K562 (cell line): ENCODE measurements at regions not wholly inside any gene's neighbourhood (a gene's known extent, or its start where the extent isn't known, plus 50 kb on each side); places are given as distances from the start of the nearest gene placed in this dataset.
A peak's percentile ranks its signal among the peaks of the same experiment; 100 is the strongest.

Experiments used
- ARID2 ChIP-seq: fragments of 450-650 bp; IDR thresholded peaks from 2 replicates; pipeline ENCODE4 v1.6.1; 2017; ENCODE audit warnings: antibody characterized with exemption, mild to moderate bottlenecking
- ATF4 ChIP-seq: fragments of 450-650 bp; formaldehyde crosslinking; IDR thresholded peaks from 2 replicates; pipeline ENCODE4 v1.4.0; 2022; ENCODE audit warnings: mild to moderate bottlenecking, moderate library complexity
- BHLHE40 ChIP-seq: IDR thresholded peaks from 2 replicates; pipeline ENCODE4 v1.6.1; 2011; ENCODE audit warnings: low read length, improper control_type of control experiment
- CHD2 ChIP-seq: IDR thresholded peaks from 2 replicates; pipeline ENCODE4 v1.6.1; 2011; ENCODE audit warnings: low read depth, low read length
- E2F8 ChIP-seq: fragments of 450-650 bp; IDR thresholded peaks from 2 replicates; pipeline ENCODE4 v1.7.1; 2018; ENCODE audit warnings: mild to moderate bottlenecking, low read depth; ENCODE audit not compliant: partially characterized antibody
- MEIS2 ChIP-seq: fragments of 450-650 bp; IDR thresholded peaks from 2 replicates; pipeline ENCODE4 v1.6.1; 2014; ENCODE audit warnings: mild to moderate bottlenecking; ENCODE audit not compliant: partially characterized antibody
- MLLT1 ChIP-seq, 2 experiments: fragments of 450-650 bp; IDR thresholded peaks; 2 replicates each; pipeline ENCODE4 v1.6.1; 2016
- NBN ChIP-seq: fragments of 450-650 bp; IDR thresholded peaks from 2 replicates; pipeline ENCODE4 v1.6.1; 2016; ENCODE audit warnings: low read depth, mild to moderate bottlenecking
- NR2F6 ChIP-seq: fragments of 450-650 bp; formaldehyde crosslinking; IDR thresholded peaks from 2 replicates; pipeline ENCODE4 v1.4.0; 2020; ENCODE audit warnings: mild to moderate bottlenecking
- RBM17 ChIP-seq: fragments of 200-400 bp; formaldehyde crosslinking; IDR thresholded peaks from 2 replicates; pipeline ENCODE4 v1.6.1; 2017; ENCODE audit warnings: low read depth, mild to moderate bottlenecking, low read length, borderline replicate concordance
- TBL1XR1 ChIP-seq, 2 experiments: IDR thresholded peaks; 2 replicates each; pipeline ENCODE4 v1.6.1; 2012; ENCODE audit warnings: improper control_type of control experiment in 2 of 2, low read length in 2 of 2, mild to moderate bottlenecking in 1 of 2
- THAP12 ChIP-seq: fragments of 250-450 bp; sonication (Bioruptor Pico); IDR thresholded peaks from 2 replicates; pipeline ENCODE4 v1.9.0; 2021; ENCODE audit warnings: mild to moderate bottlenecking, inconsistent platforms
- THRAP3 ChIP-seq: fragments of 450-650 bp; IDR thresholded peaks from 2 replicates; pipeline ENCODE4 v1.6.1; 2016; ENCODE audit warnings: mild to moderate bottlenecking, inconsistent platforms, borderline replicate concordance
- XRCC3 ChIP-seq: fragments of 450-650 bp; IDR thresholded peaks from 2 replicates; pipeline ENCODE4 v1.6.1; 2017; ENCODE audit warnings: mild to moderate bottlenecking, moderate library complexity
- XRCC5 ChIP-seq: fragments of 200-400 bp; formaldehyde crosslinking; IDR thresholded peaks from 2 replicates; pipeline ENCODE4 v1.6.1; 2017; ENCODE audit warnings: low read depth, mild to moderate bottlenecking, low read length
- YBX1 ChIP-seq: fragments of 450-650 bp; IDR thresholded peaks from 2 replicates; pipeline ENCODE4 v1.7.1; 2016; ENCODE audit warnings: mild to moderate bottlenecking
- ZFP1 ChIP-seq: fragments of 450-650 bp; formaldehyde crosslinking; IDR thresholded peaks from 2 replicates; pipeline ENCODE4 v1.4.0; 2020; ENCODE audit warnings: mild to moderate bottlenecking, mixed read lengths
- ZNF277 ChIP-seq: fragments of 250-450 bp; sonication (Bioruptor Pico); IDR thresholded peaks from 2 replicates; pipeline ENCODE4 v1.8.0; 2022; ENCODE audit warnings: inconsistent platforms, mild to moderate bottlenecking, moderate library complexity, borderline replicate concordance
- ZNF551 ChIP-seq: fragments of 250-450 bp; sonication (Bioruptor Pico); IDR thresholded peaks from 2 replicates; pipeline ENCODE4 v1.5.0; 2021; ENCODE audit warnings: mild to moderate bottlenecking, moderate library complexity
- ZNF583 ChIP-seq: fragments of 250-450 bp; sonication (Bioruptor Pico); IDR thresholded peaks from 2 replicates; pipeline ENCODE4 v1.4.0; 2020
- ZNF699 ChIP-seq: fragments of 250-450 bp; sonication (Bioruptor Pico); IDR thresholded peaks from 2 replicates; pipeline ENCODE4 v1.8.0; 2021; ENCODE audit warnings: mild to moderate bottlenecking, moderate library complexity; ENCODE audit not compliant: insufficient replicate concordance
- ZNF766 ChIP-seq: fragments of 200-800 bp; sonication (Bioruptor generic); conservative IDR thresholded peaks from 2 replicates; pipeline ENCODE4 v1.6.1; 2016; ENCODE audit warnings: missing genetic modification characterization, missing compliant biosample characterization

- TF ChIP-seq E2F8 (no peak), ZNF766 (no peak), NBN (no peak), MEIS2 (peak; percentile 80), THRAP3 (no peak), XRCC3 (no peak), ARID2 (no peak), NR2F6 (CRISPR knock-in tag) (no peak), ZNF551 (CRISPR knock-in tag) (no peak), CHD2 (no peak), YBX1 (no peak), BHLHE40 (peak; percentile 37; the same call in 1 of the 2 replicates), THAP12 (CRISPR knock-in tag) (no peak), ZNF277 (no peak), TBL1XR1 (IDR thresholded peaks at IDR 0.05; ENCODE audit: low read length in 2 of 2) (no peak), XRCC5 (no peak), ZNF699 (CRISPR knock-in tag) (no peak), ZNF583 (CRISPR knock-in tag) (no peak), ATF4 (no peak), MLLT1 (IDR thresholded peaks at IDR 0.05) (no peak), RBM17 (no peak), ZFP1 (CRISPR knock-in tag) (no peak)
These were observed 301.0 kb upstream of the UMPS start (continued) for GRCh38 chr3:124429129-124429815.
